Liver (tissue), 3 donors: ENCODE measurements at regions not wholly inside any gene's neighbourhood (a gene's known extent, or its start where the extent isn't known, plus 50 kb on each side); places are given as distances from the start of the nearest gene placed in this dataset.

Source experiments
- CTCF ChIP-seq: fragments of 150-350 bp; IDR thresholded peaks from 2 replicates; pipeline ENCODE4 v1.5.1; 2017; ENCODE audit warnings: improper control_type of control experiment, low read depth, low read length; ENCODE audit not compliant: missing input control
- EGR1 ChIP-seq, 2 donors: IDR thresholded peaks; 2 replicates each; pipeline ENCODE4 v1.6.1; 2016 to 2018; ENCODE audit warnings: antibody characterized with exemption in 2 of 2, low read depth in 2 of 2
- donor health status: healthy.
- donor health status: healthy.

GRCh38 chr3:162082516-162082915 is 585.9 kb downstream of the OTOL1 start:
- TF ChIP-seq EGR1 (IDR thresholded peaks at IDR 0.05; ENCODE audit: low read depth in 2 of 2): no peak
- TF ChIP-seq CTCF: no peak
